ENCODE measurements at regions not wholly inside any gene's neighbourhood (a gene's known extent, or its start where the extent isn't known, plus 50 kb on each side); places are given as distances from the start of the nearest gene placed in this dataset.

GRCh38 chr15:69573815-69574475 lies 121.3 kb downstream of the RPLP1 start:
- Histone ChIP-seq H3K9me3 (ENCODE audit: low read depth, low read length) (no peaks in the 10 kb centered on the region), H3K27me3 (ENCODE audit: insufficient read depth, low read length) (no peaks in the 10 kb centered on the region), H3K4me3 (ENCODE audit: low read length) (no peak overlapping the region), H3K4me1 (ENCODE audit: insufficient read depth, low read length) (peaks cover 21% of the 10 kb centered on the region)

- no peaks in the 10 kb centered on the region for H3K9me3 ChIP-seq (ENCODE audit: low read depth, low read length)
- H3K4me3 ChIP-seq (ENCODE audit: low read length) = no peak overlapping the region
- H3K4me1 ChIP-seq (ENCODE audit: insufficient read depth, low read length) = peaks cover 21% of the 10 kb centered on the region
- H3K27me3 ChIP-seq (ENCODE audit: insufficient read depth, low read length) = no peaks in the 10 kb centered on the region
Observed at GRCh38 chr15:69574506-69574905, 121.9 kb downstream of the RPLP1 start.

- H3K27me3 ChIP-seq (ENCODE audit: insufficient read depth, low read length) = no peaks in the 10 kb centered on the region
- H3K9me3 ChIP-seq (ENCODE audit: low read depth, low read length) = no peaks in the 10 kb centered on the region
- H3K4me1 ChIP-seq (ENCODE audit: insufficient read depth, low read length) = peaks cover 21% of the 10 kb centered on the region
- H3K4me3 ChIP-seq (ENCODE audit: low read length) = no peak overlapping the region
Observed at GRCh38 chr15:69575387-69575786, 122.8 kb downstream of the RPLP1 start.

- H3K4me1 ChIP-seq (ENCODE audit: insufficient read depth, low read length) = peaks cover 21% of the 10 kb centered on the region
- no peak overlapping the region for H3K4me3 ChIP-seq (ENCODE audit: low read length)
- no peaks in the 10 kb centered on the region for H3K9me3 ChIP-seq (ENCODE audit: low read depth, low read length)
- no peaks in the 10 kb centered on the region for H3K27me3 ChIP-seq (ENCODE audit: insufficient read depth, low read length)
Observed at GRCh38 chr15:69576035-69576526, 123.5 kb downstream of the RPLP1 start.

- Histone ChIP-seq H3K4me3 (ENCODE audit: low read length) (no peak overlapping the region), H3K9me3 (ENCODE audit: low read depth, low read length) (no peaks in the 10 kb centered on the region), H3K4me1 (ENCODE audit: insufficient read depth, low read length) (peaks cover 21% of the 10 kb centered on the region), H3K27me3 (ENCODE audit: insufficient read depth, low read length) (no peaks in the 10 kb centered on the region)
Observed at GRCh38 chr15:69576948-69577351, 124.3 kb downstream of the RPLP1 start.

- peaks cover 21% of the 10 kb centered on the region for H3K4me1 ChIP-seq (ENCODE audit: insufficient read depth, low read length)
- no peak overlapping the region for H3K4me3 ChIP-seq (ENCODE audit: low read length)
- H3K27me3 ChIP-seq (ENCODE audit: insufficient read depth, low read length) = no peaks in the 10 kb centered on the region
- H3K9me3 ChIP-seq (ENCODE audit: low read depth, low read length) = no peaks in the 10 kb centered on the region
Observed at GRCh38 chr15:69577397-69577796, 124.8 kb downstream of the RPLP1 start.

GRCh38 chr15:69578252-69578651 lies 125.6 kb downstream of the RPLP1 start:
- no peak overlapping the region for H3K4me3 ChIP-seq (ENCODE audit: low read length)
- H3K27me3 ChIP-seq (ENCODE audit: insufficient read depth, low read length) = no peaks in the 10 kb centered on the region
- H3K9me3 ChIP-seq (ENCODE audit: low read depth, low read length) = no peaks in the 10 kb centered on the region
- H3K4me1 ChIP-seq (ENCODE audit: insufficient read depth, low read length) = peaks cover 22% of the 10 kb centered on the region

- H3K4me3 ChIP-seq (ENCODE audit: low read length) = no peak overlapping the region
- H3K4me1 ChIP-seq (ENCODE audit: insufficient read depth, low read length) = peaks cover 29% of the 10 kb centered on the region
- H3K27me3 ChIP-seq (ENCODE audit: insufficient read depth, low read length) = no peaks in the 10 kb centered on the region
- no peaks in the 10 kb centered on the region for H3K9me3 ChIP-seq (ENCODE audit: low read depth, low read length)
Observed at GRCh38 chr15:69578787-69579583, 126.4 kb downstream of the RPLP1 start.

GRCh38 chr15:69579950-69580618 lies 127.5 kb downstream of the RPLP1 start:
- no peaks in the 10 kb centered on the region for H3K9me3 ChIP-seq (ENCODE audit: low read depth, low read length)
- peaks cover 20% of the 10 kb centered on the region for H3K4me1 ChIP-seq (ENCODE audit: insufficient read depth, low read length)
- no peak overlapping the region for H3K4me3 ChIP-seq (ENCODE audit: low read length)
- no peaks in the 10 kb centered on the region for H3K27me3 ChIP-seq (ENCODE audit: insufficient read depth, low read length)

GRCh38 chr15:69583626-69584025 lies 131.0 kb downstream of the RPLP1 start:
- Histone ChIP-seq H3K4me1 (ENCODE audit: insufficient read depth, low read length) (peaks cover 26% of the 10 kb centered on the region), H3K27me3 (ENCODE audit: insufficient read depth, low read length) (no peaks in the 10 kb centered on the region), H3K9me3 (ENCODE audit: low read depth, low read length) (no peaks in the 10 kb centered on the region), H3K4me3 (ENCODE audit: low read length) (no peak overlapping the region)

- no peak overlapping the region for H3K4me3 ChIP-seq (ENCODE audit: low read length)
- no peaks in the 10 kb centered on the region for H3K27me3 ChIP-seq (ENCODE audit: insufficient read depth, low read length)
- H3K9me3 ChIP-seq (ENCODE audit: low read depth, low read length) = no peaks in the 10 kb centered on the region
- peaks cover 26% of the 10 kb centered on the region for H3K4me1 ChIP-seq (ENCODE audit: insufficient read depth, low read length)
Observed at GRCh38 chr15:69585937-69586336, 133.3 kb downstream of the RPLP1 start.

GRCh38 chr15:69586721-69587120 lies 134.1 kb downstream of the RPLP1 start:
- H3K4me3 ChIP-seq (ENCODE audit: low read length) = no peak overlapping the region
- H3K4me1 ChIP-seq (ENCODE audit: insufficient read depth, low read length) = peaks cover 26% of the 10 kb centered on the region

GRCh38 chr15:69587723-69588426 lies 135.3 kb downstream of the RPLP1 start:
- no peaks in the 10 kb centered on the region for H3K27me3 ChIP-seq (ENCODE audit: insufficient read depth, low read length)
- H3K4me1 ChIP-seq (ENCODE audit: insufficient read depth, low read length) = peaks cover 26% of the 10 kb centered on the region
- H3K9me3 ChIP-seq (ENCODE audit: low read depth, low read length) = no peaks in the 10 kb centered on the region

More at GRCh38 chr15:69586721-69587120, 134.1 kb downstream of the RPLP1 start:
- H3K9me3 ChIP-seq (ENCODE audit: low read depth, low read length) = no peaks in the 10 kb centered on the region
- no peaks in the 10 kb centered on the region for H3K27me3 ChIP-seq (ENCODE audit: insufficient read depth, low read length)

GRCh38 chr15:69590201-69590710 lies 137.6 kb downstream of the RPLP1 start:
- Histone ChIP-seq H3K4me1 (ENCODE audit: insufficient read depth, low read length) (peaks cover 28% of the 10 kb centered on the region), H3K27me3 (ENCODE audit: insufficient read depth, low read length) (no peaks in the 10 kb centered on the region), H3K9me3 (ENCODE audit: low read depth, low read length) (no peaks in the 10 kb centered on the region), H3K4me3 (ENCODE audit: low read length) (no peak overlapping the region)

More at GRCh38 chr15:69587723-69588426, 135.3 kb downstream of the RPLP1 start:
- no peak overlapping the region for H3K4me3 ChIP-seq (ENCODE audit: low read length)
